Left renal cortex interstitium (tissue), 4 donors: ENCODE measurements at regions not wholly inside any gene's neighbourhood (a gene's known extent, or its start where the extent isn't known, plus 50 kb on each side); places are given as distances from the start of the nearest gene placed in this dataset.

Experiments
- DNase-seq, 4 donors: peaks; one replicate each; pipeline ENCODE4 v3.0.0-alpha.2; 2013; ENCODE audit warnings: low read depth in 4 of 4, low spot score in 2 of 4, missing footprints in 1 of 4

DNA sequence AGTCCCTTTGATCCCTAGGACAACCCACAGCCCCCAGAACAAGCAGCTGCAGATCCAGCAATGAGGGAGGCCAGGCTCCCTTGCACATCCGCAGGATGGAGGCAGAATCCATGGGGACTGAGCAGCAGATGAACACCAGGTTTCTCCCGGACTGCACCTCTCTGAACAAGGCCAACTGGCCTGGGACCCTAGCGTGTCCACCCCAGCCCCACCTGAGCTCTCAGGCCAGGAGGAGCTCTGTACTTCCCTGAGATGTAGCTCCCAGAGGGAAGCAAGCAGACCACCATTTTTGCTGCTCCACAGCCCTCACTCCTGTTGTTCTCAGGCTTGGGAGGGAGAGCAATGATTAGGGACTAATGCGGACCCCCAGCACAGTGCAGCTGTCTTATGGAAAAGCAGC, 1195.8 kb downstream of the PCDH18 start:
- DNase-seq, result no peak

DNA sequence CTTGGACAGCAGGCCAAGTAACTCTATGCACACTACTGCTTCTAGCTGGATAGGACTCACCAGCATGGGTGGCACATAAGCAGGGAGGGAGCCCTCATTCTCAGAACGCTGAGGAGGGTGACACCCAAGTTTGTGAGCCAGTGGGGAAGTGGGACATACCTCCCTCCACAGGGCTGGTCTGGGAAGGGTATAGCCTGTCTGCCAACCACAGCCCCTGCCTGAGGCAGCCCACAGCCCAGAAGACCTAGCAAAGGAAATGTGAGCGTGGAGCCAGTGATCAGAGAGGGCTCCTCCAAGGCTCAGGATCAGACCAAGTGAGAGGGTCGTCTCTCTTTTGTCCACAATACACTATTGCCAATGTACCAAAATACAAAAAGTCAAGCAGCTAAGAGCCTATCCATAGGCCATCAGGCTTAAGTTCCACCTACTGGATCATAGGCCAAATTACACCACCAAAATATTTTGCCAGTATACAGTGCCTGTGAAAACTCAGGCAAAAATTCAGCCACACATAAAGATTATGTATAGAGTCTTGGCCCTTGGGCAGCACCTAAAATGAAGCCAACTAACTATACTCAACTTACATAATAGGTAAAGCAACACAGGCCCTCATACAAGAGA, 1203.1 kb downstream of the PCDH18 start:
- DNase-seq, result no peak

DNA sequence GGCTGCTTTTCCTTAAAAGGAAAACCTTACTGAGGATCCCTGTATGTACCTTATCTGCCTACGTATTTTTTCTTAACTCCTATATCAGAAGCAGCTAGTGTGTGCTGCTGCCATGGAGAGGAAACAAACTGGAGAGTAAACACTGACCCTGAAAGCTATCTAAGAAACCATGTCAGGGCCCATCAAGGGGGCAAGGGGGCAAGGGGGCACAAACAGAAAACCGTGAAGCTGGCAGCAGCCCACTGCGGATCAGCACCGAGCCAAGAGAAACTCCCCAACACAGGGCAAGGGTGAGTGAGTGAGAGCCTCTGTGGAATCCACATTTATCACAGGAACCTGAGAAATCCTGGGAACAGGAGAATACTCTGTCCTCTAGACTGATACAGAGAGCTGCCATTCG, 1204.2 kb downstream of the PCDH18 start:
- DNase-seq, result no peak

DNA sequence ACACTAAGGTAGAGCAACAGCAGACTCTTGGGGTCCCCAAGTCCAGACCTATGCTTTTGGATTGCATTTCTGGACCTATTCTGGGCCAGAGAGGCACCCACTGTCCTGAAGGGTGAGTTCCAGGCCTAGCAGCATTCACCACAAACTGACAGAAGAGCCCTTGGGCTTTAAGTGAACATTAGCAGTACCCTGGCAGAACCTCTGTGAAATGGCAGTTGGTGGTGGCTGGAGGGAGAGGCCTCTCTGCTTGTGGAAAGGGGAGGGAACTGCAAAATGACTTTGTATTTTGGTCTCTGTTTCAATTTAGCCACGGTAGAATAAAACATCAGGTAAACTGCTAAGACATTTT, 1211.9 kb downstream of the PCDH18 start:
- DNase-seq, result no peak

DNA sequence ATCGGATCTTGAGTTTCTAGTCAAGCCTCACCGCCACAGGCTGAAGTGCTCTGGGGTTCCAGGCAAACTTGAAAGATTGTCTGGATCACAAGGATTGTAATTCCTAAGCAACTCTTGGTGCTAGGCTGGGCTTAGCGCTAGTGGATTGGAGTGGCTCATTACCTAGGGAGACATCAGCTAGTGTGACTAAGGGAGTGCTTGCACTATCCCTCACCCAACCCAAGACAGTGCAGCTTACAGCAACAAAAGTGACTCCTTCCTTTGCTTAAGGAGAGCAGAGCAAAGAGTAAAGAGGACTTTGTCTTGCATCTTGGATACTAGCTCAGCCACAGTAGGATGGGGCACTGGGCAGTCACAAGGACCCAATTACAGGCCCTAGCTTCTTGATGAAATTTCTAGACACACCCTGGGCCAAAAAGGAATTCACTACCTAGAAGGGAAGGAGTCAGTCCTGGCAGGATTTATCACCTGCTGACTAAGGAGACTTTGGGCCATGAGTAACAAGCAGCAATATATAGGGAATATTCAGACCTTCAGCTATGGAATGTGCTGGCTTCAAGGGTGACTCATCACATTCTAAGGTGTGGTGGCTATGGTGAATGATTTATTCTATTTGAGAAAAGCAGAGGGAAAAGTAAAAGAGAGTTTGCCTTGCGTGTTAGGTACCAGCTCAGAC, 1212.4 kb downstream of the PCDH18 start:
- DNase-seq, result no peak

- no peak for DNase-seq
Observed at GRCh38 chr4:136316961-136317360, 1215.3 kb downstream of the PCDH18 start.

GRCh38 chr4:136314686-136315085, 1217.6 kb downstream of the PCDH18 start:
- no peak for DNase-seq

DNA sequence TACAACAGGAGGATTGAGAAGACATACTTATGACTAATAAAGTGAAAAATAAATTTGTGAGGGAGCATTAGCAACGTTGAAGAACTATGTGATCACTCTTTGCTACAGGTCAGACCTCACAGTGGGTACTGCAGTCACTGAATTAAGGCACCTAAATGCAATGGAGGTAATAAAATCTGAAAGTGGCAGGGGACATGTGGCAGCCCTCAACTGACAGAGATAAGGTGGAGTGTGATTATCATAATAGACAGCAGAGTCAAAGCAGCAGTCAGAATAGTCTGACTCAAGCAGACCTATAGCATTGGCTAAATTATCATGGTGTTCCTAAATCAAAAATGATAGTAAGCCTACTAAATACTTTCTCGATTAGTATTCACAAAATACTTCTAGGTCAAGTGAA, 1220.5 kb downstream of the PCDH18 start:
- DNase-seq, result no peak

DNA sequence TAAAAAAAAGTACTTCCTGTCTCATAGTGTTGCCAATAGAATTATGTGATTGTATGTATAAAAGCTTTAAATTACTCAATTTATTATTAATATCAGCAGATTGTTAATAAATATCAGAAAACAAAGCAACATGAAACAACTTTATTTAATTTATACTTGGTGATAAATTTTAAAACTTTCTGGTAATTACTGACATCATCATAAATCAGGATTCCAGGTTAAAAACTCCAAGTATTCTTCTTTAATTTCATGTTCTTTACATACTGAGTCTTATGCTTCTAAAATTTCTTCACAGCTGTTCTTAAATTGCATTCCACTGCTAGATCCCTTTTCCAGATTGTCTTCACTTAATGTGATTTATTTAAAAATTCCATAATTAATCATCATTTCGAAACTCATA, 1224.5 kb downstream of the PCDH18 start:
- DNase-seq, result no peak

DNA sequence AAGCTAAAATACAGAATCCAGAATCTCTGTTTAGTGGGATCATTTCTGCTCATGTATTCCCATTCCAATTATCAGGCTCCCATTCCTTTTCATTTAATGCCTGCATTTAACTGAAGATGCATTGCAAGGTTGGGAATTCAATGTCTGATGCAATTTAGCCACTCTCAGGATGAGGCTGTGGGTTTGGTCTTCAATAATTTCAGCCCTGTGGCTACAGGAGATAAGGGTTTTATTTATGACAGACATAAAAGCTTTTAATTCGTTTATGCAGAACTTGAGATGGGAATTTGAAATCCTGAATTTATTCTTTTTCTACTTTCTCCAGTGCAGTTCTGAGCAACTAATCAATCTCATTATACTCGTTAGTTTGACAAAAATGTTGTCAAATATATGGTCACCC, 1225.9 kb downstream of the PCDH18 start:
- DNase-seq, result no peak

- DNase-seq, result no peak
Observed at GRCh38 chr4:136302566-136302965, 1229.7 kb downstream of the PCDH18 start.

DNA sequence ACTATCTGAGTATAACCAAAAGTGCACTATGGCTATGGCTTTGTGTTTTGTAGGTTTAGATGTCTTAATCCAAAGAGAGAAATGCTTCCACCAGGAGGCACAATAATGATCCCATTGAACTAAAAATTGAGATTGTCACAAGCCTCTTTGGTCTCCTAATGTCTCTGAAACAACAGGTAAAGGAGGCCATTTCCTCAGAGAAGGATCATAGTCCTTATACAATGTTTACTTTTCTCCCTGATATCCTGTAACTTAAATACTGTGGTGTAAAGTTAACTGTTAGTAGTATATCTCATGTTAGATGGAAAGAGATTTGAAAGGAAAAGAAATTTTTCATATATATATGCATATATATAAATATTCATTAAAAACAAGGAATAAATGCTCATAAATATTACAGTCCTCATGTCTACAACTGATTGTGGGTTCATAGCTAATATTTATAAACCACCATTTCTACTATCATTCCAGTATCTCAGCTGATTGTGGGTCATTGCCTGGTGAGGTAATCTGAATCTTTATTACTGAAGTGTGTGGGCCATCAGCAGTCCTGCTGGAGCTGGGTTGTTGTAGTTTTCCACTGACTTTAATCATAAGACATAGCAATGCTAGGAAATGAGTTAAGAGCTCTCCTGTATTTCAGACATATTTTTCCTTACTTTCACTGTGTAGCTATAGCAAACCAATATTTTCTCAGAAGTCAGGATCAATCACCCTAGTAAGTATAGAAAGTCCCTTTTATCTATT, 1230.4 kb downstream of the PCDH18 start:
- DNase-seq, result no peak

DNA sequence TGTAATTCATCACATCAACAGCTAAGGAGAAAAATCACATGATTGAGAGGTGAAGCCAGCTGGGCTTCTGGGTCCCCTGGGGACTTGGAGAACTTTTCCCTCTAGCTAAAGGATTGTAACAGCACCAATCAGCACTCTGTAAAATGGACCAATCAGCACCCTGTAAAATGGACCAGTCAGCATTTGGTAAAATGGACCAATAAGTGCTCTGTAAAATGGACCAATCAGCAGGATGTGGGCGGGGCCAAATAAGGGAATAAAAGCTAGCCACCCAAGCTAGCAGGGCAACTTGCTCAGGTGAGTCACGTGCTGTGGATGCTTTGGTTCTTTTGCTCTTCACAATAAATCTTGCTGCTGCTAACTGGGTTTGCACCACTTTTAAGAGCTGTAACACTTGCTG, 1248.3 kb downstream of the PCDH18 start:
- DNase-seq, result no peak

- no peak for DNase-seq
Observed at GRCh38 chr4:136281889-136282288, 1250.4 kb downstream of the PCDH18 start.

GRCh38 chr4:136281307-136281706, 1251.0 kb downstream of the PCDH18 start:
- DNase-seq, result no peak

DNA sequence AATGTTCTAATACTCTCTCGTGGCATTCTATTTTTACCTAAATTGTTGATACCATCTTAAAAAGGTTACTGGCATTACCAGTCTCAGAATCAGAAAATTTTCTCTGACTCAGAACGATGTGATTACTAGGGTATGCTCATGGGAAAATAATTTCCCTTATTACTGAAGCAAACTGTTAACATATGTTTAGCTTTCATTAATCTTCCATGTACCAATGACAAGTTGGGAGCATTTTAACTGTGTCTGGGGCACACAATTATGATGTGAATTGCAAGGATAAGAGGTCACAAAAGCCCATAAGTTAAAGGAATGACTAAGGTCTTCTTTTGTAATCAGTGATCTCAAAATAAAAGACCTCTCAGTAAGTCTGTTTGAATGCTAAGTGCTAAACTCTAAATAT, 1254.6 kb downstream of the PCDH18 start:
- DNase-seq, result no peak

DNA sequence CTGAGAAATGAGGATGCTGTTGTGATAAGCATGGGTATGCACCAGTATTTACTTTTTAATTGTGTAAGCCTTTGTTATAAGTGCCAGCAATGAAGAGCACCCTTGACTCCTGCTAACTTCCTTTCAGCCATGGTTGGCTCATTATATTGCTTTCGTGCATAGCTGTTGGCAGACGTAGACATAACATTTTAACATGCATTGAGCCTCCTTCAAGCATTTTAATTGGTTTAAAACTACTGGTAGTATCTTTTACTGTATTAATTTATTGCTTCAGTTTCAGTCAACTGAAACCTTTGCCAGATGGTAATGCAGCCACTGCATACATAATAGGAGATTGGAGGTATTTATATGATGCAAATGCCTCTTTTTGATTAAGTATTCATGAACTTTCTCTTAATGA, 1285.4 kb downstream of the PCDH18 start:
- no peak for DNase-seq

GRCh38 chr4:136241221-136241986, 1290.9 kb downstream of the PCDH18 start:
- no peak for DNase-seq

DNA sequence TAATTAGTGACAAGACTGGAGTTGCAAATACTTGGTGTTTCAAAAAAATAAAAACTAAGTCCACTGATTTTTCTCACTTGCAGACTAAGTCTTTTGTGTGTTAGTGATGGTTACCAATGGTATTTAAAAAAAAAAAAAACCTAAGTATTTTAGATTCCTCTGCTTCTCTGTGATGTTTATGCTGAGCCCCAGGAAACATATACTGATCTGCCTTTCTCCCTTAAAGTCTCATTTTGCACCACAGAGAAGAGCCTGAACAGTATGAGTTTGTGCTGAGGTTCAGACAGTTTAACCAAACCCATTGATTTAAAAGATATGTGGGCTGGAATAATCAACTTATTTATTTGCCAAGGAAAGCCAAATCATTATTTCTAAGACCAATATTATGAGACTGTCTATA, 1305.0 kb downstream of the PCDH18 start:
- no peak for DNase-seq

DNA sequence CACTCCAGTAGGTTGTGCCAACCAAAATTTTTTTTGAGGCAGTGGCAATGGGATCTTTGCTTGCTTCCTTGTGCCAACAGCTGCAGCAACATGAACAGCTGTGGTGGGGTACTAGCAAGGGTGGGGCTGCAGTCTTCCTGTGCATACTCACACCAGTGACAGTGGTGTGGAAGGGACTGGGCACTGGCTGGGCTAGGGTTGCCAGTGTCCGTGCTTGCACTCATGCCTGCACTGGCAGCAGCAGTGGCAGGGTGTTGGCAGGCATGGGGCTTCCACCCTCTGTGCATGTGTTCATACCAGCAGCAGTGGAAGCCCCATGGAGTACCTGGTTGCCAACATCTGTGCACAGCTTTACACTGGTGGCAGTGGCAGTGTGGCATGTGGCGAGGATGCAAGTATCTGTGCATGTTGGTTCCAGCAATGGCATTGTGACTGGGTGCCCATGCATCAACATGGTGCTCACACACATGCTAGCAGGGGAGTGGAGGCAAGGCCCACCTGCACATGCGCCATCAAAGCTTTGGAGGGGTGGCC, 1312.6 kb downstream of the PCDH18 start:
- DNase-seq, result no peak

GRCh38 chr4:136203199-136203598, 1329.1 kb downstream of the PCDH18 start:
- no peak for DNase-seq
